ENCODE measurements at regions not wholly inside any gene's neighbourhood (a gene's known extent, or its start where the extent isn't known, plus 50 kb on each side); places are given as distances from the start of the nearest gene placed in this dataset.
A peak's percentile ranks its signal among the peaks of the same experiment; 100 is the strongest.

GRCh38 chrX:100120956-100121355 lies 289.1 kb downstream of the PCDH19 start:
- Histone ChIP-seq H3K36me3 (ENCODE audit: control insufficient read depth in 2 of 2, extremely low read depth in 1 of 2, insufficient read depth in 2 of 2, low read length in 2 of 2) (no peaks in the 10 kb centered on the region), H3K4me1 (ENCODE audit: control insufficient read depth, extremely low read depth, insufficient read depth, low read length) (no peaks in the 10 kb centered on the region), H4K20me1 (replicated peaks; ENCODE audit: control insufficient read depth, extremely low read depth, insufficient read depth, low read length) (no peaks in the 10 kb centered on the region), H3K27ac (ENCODE audit: insufficient read depth, low read depth, low read length) (no peak overlapping the region), H3K9me1 (replicated peaks; ENCODE audit: control insufficient read depth, extremely low read depth, insufficient read depth, low read length) (no peaks in the 10 kb centered on the region), H3K27me3 (ENCODE audit: control insufficient read depth in 2 of 2, insufficient read depth in 2 of 2, low read length in 2 of 2) (no peaks in the 10 kb centered on the region), H3K4me3 (replicated peaks in 1 of 3; ENCODE audit: insufficient read depth in 1 of 3, low read depth in 1 of 3, low read length in 3 of 3) (no peak overlapping the region), H3K9me3 (replicated peaks; ENCODE audit: control insufficient read depth, insufficient read depth, low read length) (no peaks in the 10 kb centered on the region), H3K79me2 (ENCODE audit: control insufficient read depth, insufficient read depth, low read length) (no peaks in the 10 kb centered on the region), H3K4me2 (ENCODE audit: insufficient read depth, low read length) (no peak overlapping the region), H3K9ac (replicated peaks; ENCODE audit: extremely low read depth, insufficient read depth, low read length) (no peak overlapping the region), H2AFZ (ENCODE audit: low read depth, low read length) (no peak overlapping the region)
- no peak for TF ChIP-seq CTCF (IDR thresholded peaks at IDR 0.05; ENCODE audit: extremely low read depth in 1 of 2, insufficient read depth in 1 of 2, low read depth in 1 of 2, low read length in 2 of 2)
- no peak for TF ChIP-seq POLR2A (IDR thresholded peaks at IDR 0.05; ENCODE audit: low read depth, low read length)
- TF ChIP-seq MYC (IDR thresholded peaks at IDR 0.05; ENCODE audit: low read depth, low read length) = no peak
- TF ChIP-seq MAX (IDR thresholded peaks at IDR 0.05; ENCODE audit: insufficient read depth, insufficient read length) = no peak
- no peak for TF ChIP-seq JUN (IDR thresholded peaks at IDR 0.05; ENCODE audit: borderline replicate concordance, insufficient read depth, insufficient read length, low read depth)
- TF ChIP-seq EZH2 (IDR thresholded peaks at IDR 0.05; ENCODE audit: borderline replicate concordance, low read depth, low read length, severe bottlenecking) = no peak
- no peak for TF ChIP-seq FOS (IDR thresholded peaks at IDR 0.05; ENCODE audit: borderline replicate concordance, insufficient read depth, low read length)
- no peak for TF ChIP-seq POLR2AphosphoS5 (IDR thresholded peaks at IDR 0.05; ENCODE audit: insufficient read depth, low read depth, low read length)
- TF ChIP-seq GATA2 (IDR thresholded peaks at IDR 0.05; ENCODE audit: insufficient read depth, insufficient read length, low read depth, low read length) = no peak
- CTCF ChIA-PET = no interaction called here
- no peak for FAIRE-seq
- dilution Hi-C loops (cut with MboI; ENCODE audit: extremely low pct_ligation_motif_present, low sequenced_read_pairs) (no loop called here), intact Hi-C loops (cut with micrococcal nuclease) (no loop called here)
- BruUV-seq (replicated peaks) = no TSS peak
- DNase-seq (ENCODE audit: low read depth, low spot score) = peak; percentile 11
- POLR2A ChIA-PET = no interaction called here
